Thoracic aorta (tissue), 2 donors: ENCODE measurements at regions not wholly inside any gene's neighbourhood (a gene's known extent, or its start where the extent isn't known, plus 50 kb on each side); places are given as distances from the start of the nearest gene placed in this dataset.
A peak's percentile ranks its signal among the peaks of the same experiment; 100 is the strongest.

Experiments used
- ATAC-seq: fragments of 150-250 bp; one replicate; pipeline ENCODE4 v1.8.0; 2017; ENCODE audit warnings: low read depth; ENCODE audit not compliant: insufficient number of reproducible peaks, low FRiP score
- DNase-seq: peaks from one replicate; pipeline ENCODE4 v3.0.0-alpha.2; 2020; ENCODE audit warnings: low spot score
- H3K27ac ChIP-seq, 2 donors: fragments of 200-600 bp; sonication (generic); 1 replicate in 1 of 2; 2 replicates in 1 of 2; pipeline ENCODE4 v1.5.1; 2016; ENCODE audit warnings: mild to moderate bottlenecking in 2 of 2, moderate library complexity in 2 of 2
- H3K27me3 ChIP-seq: fragments of 200-600 bp; sonication (generic); replicated peaks from 2 replicates; pipeline ENCODE4 v1.6.0; 2016; ENCODE audit warnings: mild to moderate bottlenecking; ENCODE audit not compliant: insufficient read depth
- H3K36me3 ChIP-seq: fragments of 200-600 bp; sonication (generic); one replicate; pipeline ENCODE4 v1.5.1; 2016
- H3K4me1 ChIP-seq, 2 donors: fragments of 200-600 bp; sonication (generic); 1 replicate in 1 of 2; 2 replicates in 1 of 2; pipeline versions ENCODE4 v1.5.1 to v1.6.0; 2016; ENCODE audit warnings: low read depth in 2 of 2, mild to moderate bottlenecking in 1 of 2; ENCODE audit not compliant: control insufficient read depth in 1 of 2
- H3K4me3 ChIP-seq: fragments of 200-600 bp; sonication (generic); 2 replicates; pipeline ENCODE4 v1.5.1; 2016; ENCODE audit warnings: mild to moderate bottlenecking
- H3K9me3 ChIP-seq: fragments of 200-600 bp; sonication (generic); 2 replicates; pipeline ENCODE4 v1.5.1; 2016
- CTCF ChIP-seq: fragments of 200-600 bp; sonication (generic); IDR thresholded peaks from one replicate; pipeline ENCODE4 v1.5.1; 2019; ENCODE audit warnings: antibody characterized with exemption

GRCh38 chr4:124945422-124945821 is 232.9 kb upstream of the ANKRD50 start:
- Histone ChIP-seq H3K36me3 (no peaks in the 10 kb centered on the region), H3K4me3 (peak overlapping the region; percentile 49), H3K27ac (no peak overlapping the region), H3K9me3 (no peaks in the 10 kb centered on the region), H3K4me1 (peaks cover 7 to 22% of the 10 kb centered on the region in 2 donors), H3K27me3 (no peaks in the 10 kb centered on the region)
- no peak for TF ChIP-seq CTCF
- no peak for DNase-seq
- ATAC-seq, result no peak

DNA sequence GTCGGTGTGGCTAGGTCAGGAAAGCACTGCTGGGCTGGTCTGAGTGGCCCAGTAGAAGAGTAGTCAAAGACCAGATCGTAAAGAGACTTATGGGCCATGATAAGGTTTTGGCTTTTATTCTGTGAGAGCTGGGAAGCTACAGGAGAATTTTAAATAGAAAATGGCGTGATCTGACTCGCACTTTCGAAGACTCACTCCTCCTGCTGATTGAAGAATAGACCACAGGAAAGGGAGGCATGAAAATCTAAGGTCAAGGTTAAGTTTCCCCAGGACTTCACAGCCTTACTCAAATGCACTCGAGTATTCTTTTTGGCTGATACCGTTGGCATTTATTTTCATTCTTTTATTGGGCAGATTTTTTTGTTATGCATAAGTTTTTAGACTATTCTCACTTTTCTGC is 231.4 kb upstream of the ANKRD50 start:
- ATAC-seq (no peak), DNase-seq (no peak)
- Histone ChIP-seq H3K27me3 (no peaks in the 10 kb centered on the region), H3K9me3 (no peaks in the 10 kb centered on the region), H3K4me1 (peaks cover 11 to 26% of the 10 kb centered on the region in 2 donors), H3K27ac (no peak overlapping the region), H3K36me3 (no peaks in the 10 kb centered on the region), H3K4me3 (no peak overlapping the region)
- no peak for TF ChIP-seq CTCF

GRCh38 chr4:124943145-124943889 is 230.8 kb upstream of the ANKRD50 start:
- no peak for DNase-seq
- Histone ChIP-seq H3K4me3 (no peak overlapping the region), H3K27ac (no peak overlapping the region), H3K9me3 (no peaks in the 10 kb centered on the region), H3K4me1 (peaks cover 11 to 23% of the 10 kb centered on the region in 2 donors), H3K36me3 (no peaks in the 10 kb centered on the region), H3K27me3 (no peaks in the 10 kb centered on the region)
- ATAC-seq, result no peak
- TF ChIP-seq CTCF, result no peak

GRCh38 chr4:124941267-124941666 is 228.7 kb upstream of the ANKRD50 start:
- H3K9me3 ChIP-seq, result no peaks in the 10 kb centered on the region
- DNase-seq (no peak), ATAC-seq (no peak)
- H3K4me3 ChIP-seq, result no peak overlapping the region
- no peak overlapping the region for H3K27ac ChIP-seq
- peaks cover 9 to 26% of the 10 kb centered on the region in 2 donors for H3K4me1 ChIP-seq
- no peaks in the 10 kb centered on the region for H3K36me3 ChIP-seq
- no peaks in the 10 kb centered on the region for H3K27me3 ChIP-seq
- no peak for TF ChIP-seq CTCF

GRCh38 chr4:124940387-124940786 is 227.9 kb upstream of the ANKRD50 start:
- H3K27ac ChIP-seq, result peak overlapping the region in 1 of 2 donors; percentile 30
- H3K27me3 ChIP-seq, result no peaks in the 10 kb centered on the region
- H3K4me3 ChIP-seq, result no peak overlapping the region
- ATAC-seq, result peak; percentile 73
- H3K4me1 ChIP-seq, result peaks cover 9 to 32% of the 10 kb centered on the region in 2 donors
- DNase-seq, result no peak
- no peaks in the 10 kb centered on the region for H3K9me3 ChIP-seq
- no peaks in the 10 kb centered on the region for H3K36me3 ChIP-seq
- TF ChIP-seq CTCF, result no peak
